GM10266 (cell line): ENCODE measurements at regions not wholly inside any gene's neighbourhood (a gene's known extent, or its start where the extent isn't known, plus 50 kb on each side); places are given as distances from the start of the nearest gene placed in this dataset.

Experiments used
- DNase-seq: peaks from one replicate; pipeline ENCODE4 v3.0.0; 2012; ENCODE audit errors: extremely low spot score
- CTCF ChIP-seq: IDR thresholded peaks from 2 replicates; pipeline ENCODE4 v1.5.1; 2012; ENCODE audit warnings: mild to moderate bottlenecking, low read depth; ENCODE audit not compliant: control insufficient read depth, insufficient read depth; ENCODE audit errors: missing control alignments

- no peak for TF ChIP-seq CTCF
- no peak for DNase-seq
Observed at GRCh38 chr3:94909726-94910125, 846.9 kb downstream of the NSUN3 start.

- DNase-seq = no peak
- TF ChIP-seq CTCF = no peak
Observed at GRCh38 chr3:94912656-94913055, 849.8 kb downstream of the NSUN3 start.

GRCh38 chr3:94927175-94927574, 864.3 kb downstream of the NSUN3 start:
- TF ChIP-seq CTCF = no peak
- DNase-seq = no peak

- TF ChIP-seq CTCF = no peak
- DNase-seq = no peak
Observed at GRCh38 chr3:94928921-94929320, 866.1 kb downstream of the NSUN3 start.

GRCh38 chr3:94935738-94936580, 873.1 kb downstream of the NSUN3 start:
- DNase-seq = no peak
- no peak for TF ChIP-seq CTCF

GRCh38 chr3:94937980-94938379, 875.1 kb downstream of the NSUN3 start:
- no peak for TF ChIP-seq CTCF
- DNase-seq = no peak

GRCh38 chr3:94946683-94947082, 883.8 kb downstream of the NSUN3 start:
- TF ChIP-seq CTCF = no peak
- no peak for DNase-seq
